DMS114 treated with DMSO at 0.1 percent for 48 hours (cell line): ENCODE measurements at regions not wholly inside any gene's neighbourhood (a gene's known extent, or its start where the extent isn't known, plus 50 kb on each side); places are given as distances from the start of the nearest gene placed in this dataset.
"Not testable (repeated sequence)": the region's sequence is repeated elsewhere in the genome, so short reads cannot be mapped to it uniquely, and the experiment has no call there.

ENCODE experiments used
- DNase-seq: peaks from one replicate; lab custom pipeline; 2025; ENCODE audit not compliant: unreplicated experiment; lab: John Stamatoyannopoulos, UW

GRCh38 chr2:95685513-95685912 is 93.7 kb downstream of the TRIM43 start:
- DNase-seq = no peak

GRCh38 chr2:95686056-95686825 is 94.4 kb downstream of the TRIM43 start:
- not testable (repeated sequence) for DNase-seq

- not testable (repeated sequence) for DNase-seq
Observed at GRCh38 chr2:95687852-95688251, 96.1 kb downstream of the TRIM43 start.

- not testable (repeated sequence) for DNase-seq
Observed at GRCh38 chr2:95691210-95691609, 99.4 kb downstream of the TRIM43 start.

- not testable (repeated sequence) for DNase-seq
Observed at GRCh38 chr2:95693071-95693846, 101.5 kb downstream of the TRIM43 start.

GRCh38 chr2:95695613-95696012 is 103.8 kb downstream of the TRIM43 start:
- DNase-seq = no peak

GRCh38 chr2:95698146-95698545 is 106.3 kb downstream of the TRIM43 start:
- DNase-seq = no peak

GRCh38 chr2:95699201-95700184 is 107.7 kb downstream of the TRIM43 start:
- not testable (repeated sequence) for DNase-seq

- DNase-seq = no peak
Observed at GRCh38 chr2:95700519-95700918, 108.7 kb downstream of the TRIM43 start.

- no peak for DNase-seq
Observed at GRCh38 chr2:95702471-95702870, 110.7 kb downstream of the TRIM43 start.

- not testable (repeated sequence) for DNase-seq
Observed at GRCh38 chr2:95707161-95707560, 115.4 kb downstream of the TRIM43 start.

- DNase-seq = no peak
Observed at GRCh38 chr2:95707837-95708236, 116.0 kb downstream of the TRIM43 start.

- no peak for DNase-seq
Observed at GRCh38 chr2:95709831-95710230, 118.0 kb downstream of the TRIM43 start.

GRCh38 chr2:95713470-95714177 is 121.8 kb downstream of the TRIM43 start:
- DNase-seq = not testable (repeated sequence)

- DNase-seq = not testable (repeated sequence)
Observed at GRCh38 chr2:95714398-95714797, 122.6 kb downstream of the TRIM43 start.

GRCh38 chr2:95719473-95720060 is 127.8 kb downstream of the TRIM43 start:
- no peak for DNase-seq

GRCh38 chr2:95721726-95722125 is 129.9 kb downstream of the TRIM43 start:
- DNase-seq = no peak

- no peak for DNase-seq
Observed at GRCh38 chr2:95722131-95722697, 130.4 kb downstream of the TRIM43 start.

- DNase-seq = not testable (repeated sequence)
Observed at GRCh38 chr2:95723627-95724210, 131.9 kb downstream of the TRIM43 start.
